ENCODE measurements at regions not wholly inside any gene's neighbourhood (a gene's known extent, or its start where the extent isn't known, plus 50 kb on each side); places are given as distances from the start of the nearest gene placed in this dataset.
A peak's percentile ranks its signal among the peaks of the same experiment; 100 is the strongest.

- ATAC-seq = peak; percentile 84 to 94
- DNase-seq = no peak
- no peaks in the 10 kb centered on the region for H3K36me3 ChIP-seq
- H3K27me3 ChIP-seq (ENCODE audit: low read depth) = no peaks in the 10 kb centered on the region
- intact Hi-C loops (cut with DNase I) = no loop called here
- no peak overlapping the region for H3K4me3 ChIP-seq
- no peaks in the 10 kb centered on the region for H3K9me3 ChIP-seq
- TF ChIP-seq CTCF (IDR thresholded peaks at IDR 0.05) = no peak
- H3K4me1 ChIP-seq = no peaks in the 10 kb centered on the region
- H3K27ac ChIP-seq = no peak overlapping the region
Observed at GRCh38 chr4:30181512-30181911, 538.7 kb upstream of the PCDH7 start.

GRCh38 chr4:30181918-30182317 lies 538.3 kb upstream of the PCDH7 start:
- DNase-seq (no peak), ATAC-seq (peak; percentile 47 to 81)
- intact Hi-C loops (cut with DNase I) = no loop called here
- H3K4me1 ChIP-seq = no peaks in the 10 kb centered on the region
- no peaks in the 10 kb centered on the region for H3K36me3 ChIP-seq
- H3K27me3 ChIP-seq (ENCODE audit: low read depth) = no peaks in the 10 kb centered on the region
- no peak overlapping the region for H3K4me3 ChIP-seq
- H3K9me3 ChIP-seq = no peaks in the 10 kb centered on the region
- H3K27ac ChIP-seq = no peak overlapping the region
- no peak for TF ChIP-seq CTCF (IDR thresholded peaks at IDR 0.05)

- no peak for TF ChIP-seq CTCF (IDR thresholded peaks at IDR 0.05)
- Histone ChIP-seq H3K4me1 (no peaks in the 10 kb centered on the region), H3K27me3 (ENCODE audit: low read depth) (no peaks in the 10 kb centered on the region), H3K27ac (no peak overlapping the region), H3K9me3 (no peaks in the 10 kb centered on the region), H3K4me3 (no peak overlapping the region), H3K36me3 (no peaks in the 10 kb centered on the region)
- ATAC-seq = no peak
- intact Hi-C loops (cut with DNase I) = no loop called here
- no peak for DNase-seq
Observed at GRCh38 chr4:30182786-30183185, 537.4 kb upstream of the PCDH7 start.

GRCh38 chr4:30191902-30192301 lies 528.3 kb upstream of the PCDH7 start:
- Histone ChIP-seq H3K4me3 (no peak overlapping the region), H3K27me3 (ENCODE audit: low read depth) (no peaks in the 10 kb centered on the region), H3K4me1 (no peaks in the 10 kb centered on the region), H3K9me3 (no peaks in the 10 kb centered on the region), H3K36me3 (no peaks in the 10 kb centered on the region), H3K27ac (no peak overlapping the region)
- no peak for ATAC-seq
- TF ChIP-seq CTCF (IDR thresholded peaks at IDR 0.05) = no peak
- DNase-seq = no peak
- intact Hi-C loops (cut with DNase I) = no loop called here

- TF ChIP-seq CTCF (IDR thresholded peaks at IDR 0.05) = no peak
- intact Hi-C loops (cut with DNase I) = no loop called here
- no peak for ATAC-seq
Observed at GRCh38 chr4:30207389-30207788, 512.8 kb upstream of the PCDH7 start.

More at GRCh38 chr4:30207389-30207788, 512.8 kb upstream of the PCDH7 start:
- no peaks in the 10 kb centered on the region for H3K4me1 ChIP-seq
- no peaks in the 10 kb centered on the region for H3K27me3 ChIP-seq (ENCODE audit: low read depth)
- H3K9me3 ChIP-seq = no peaks in the 10 kb centered on the region
- no peak for DNase-seq
- no peaks in the 10 kb centered on the region for H3K36me3 ChIP-seq
- H3K27ac ChIP-seq = no peak overlapping the region
- no peak overlapping the region for H3K4me3 ChIP-seq

Data from lower lobe of right lung (tissue), 2 donors.